GM19239 (cell line): ENCODE measurements at regions not wholly inside any gene's neighbourhood (a gene's known extent, or its start where the extent isn't known, plus 50 kb on each side); places are given as distances from the start of the nearest gene placed in this dataset.

ENCODE experiments used
- DNase-seq: peaks from one replicate; pipeline ENCODE4 v3.0.0; 2011; ENCODE audit warnings: low spot score; ENCODE audit not compliant: insufficient read length
- FAIRE-seq: peaks from 2 replicates; lab custom pipeline; 2011; peaks lifted over from hg19 to GRCh38; lab: Jason Lieb, UNC

- no peak for FAIRE-seq
- DNase-seq, result no peak
These were observed 1121.8 kb upstream of the TENM4 start for GRCh38 chr11:80562523-80563125.

GRCh38 chr11:80559942-80560341 is 1119.1 kb upstream of the TENM4 start:
- FAIRE-seq (no peak), DNase-seq (no peak)

GRCh38 chr11:80553565-80553964 is 1112.7 kb upstream of the TENM4 start:
- DNase-seq (no peak), FAIRE-seq (no peak)

- no peak for FAIRE-seq
These were observed 1101.9 kb upstream of the TENM4 start for GRCh38 chr11:80542704-80543103.

GRCh38 chr11:80538040-80538439 is 1097.2 kb upstream of the TENM4 start:
- no peak for FAIRE-seq
- DNase-seq, result no peak

More at GRCh38 chr11:80542704-80543103, 1101.9 kb upstream of the TENM4 start:
- DNase-seq, result no peak

GRCh38 chr11:80533463-80533862 is 1092.6 kb upstream of the TENM4 start:
- FAIRE-seq, result no peak
- DNase-seq, result no peak

- no peak for DNase-seq
- FAIRE-seq, result no peak
These were observed 1091.9 kb upstream of the TENM4 start for GRCh38 chr11:80532633-80533232.

GRCh38 chr11:80529726-80530125 is 1088.9 kb upstream of the TENM4 start:
- DNase-seq (no peak), FAIRE-seq (no peak)

GRCh38 chr11:80525663-80526405 is 1085.0 kb upstream of the TENM4 start:
- DNase-seq, result no peak
- no peak for FAIRE-seq

GRCh38 chr11:80524349-80524748 is 1083.5 kb upstream of the TENM4 start:
- FAIRE-seq, result no peak

GRCh38 chr11:80523057-80523456 is 1082.2 kb upstream of the TENM4 start:
- FAIRE-seq (no peak), DNase-seq (no peak)

More at GRCh38 chr11:80524349-80524748, 1083.5 kb upstream of the TENM4 start:
- DNase-seq, result no peak

- DNase-seq, result no peak
- no peak for FAIRE-seq
These were observed 1080.8 kb upstream of the TENM4 start for GRCh38 chr11:80521592-80521991.

GRCh38 chr11:80520507-80520887 is 1079.7 kb upstream of the TENM4 start:
- DNase-seq (no peak), FAIRE-seq (no peak)

- DNase-seq (no peak), FAIRE-seq (no peak)
These were observed 1079.0 kb upstream of the TENM4 start for GRCh38 chr11:80519596-80520506.

- DNase-seq (no peak), FAIRE-seq (no peak)
These were observed 1076.9 kb upstream of the TENM4 start for GRCh38 chr11:80517701-80518100.

GRCh38 chr11:80515097-80515496 is 1074.3 kb upstream of the TENM4 start:
- FAIRE-seq (no peak), DNase-seq (no peak)

- FAIRE-seq (no peak), DNase-seq (no peak)
These were observed 1071.7 kb upstream of the TENM4 start for GRCh38 chr11:80512491-80512890.

- DNase-seq (no peak), FAIRE-seq (no peak)
These were observed 1064.9 kb upstream of the TENM4 start for GRCh38 chr11:80505771-80506170.

GRCh38 chr11:80503990-80504389 is 1063.2 kb upstream of the TENM4 start:
- FAIRE-seq (no peak), DNase-seq (no peak)

- DNase-seq (no peak), FAIRE-seq (no peak)
These were observed 1061.7 kb upstream of the TENM4 start for GRCh38 chr11:80502511-80502910.
